HG03280 (cell line): ENCODE measurements at regions not wholly inside any gene's neighbourhood (a gene's known extent, or its start where the extent isn't known, plus 50 kb on each side); places are given as distances from the start of the nearest gene placed in this dataset.

ENCODE experiments used
- ATAC-seq: cut with Tn5 transposase; IDR thresholded peaks from one replicate; pipeline ENCODE4 v1.9.1; 2021; ENCODE audit warnings: mild to moderate bottlenecking, moderate library complexity; ENCODE audit not compliant: unreplicated experiment

DNA sequence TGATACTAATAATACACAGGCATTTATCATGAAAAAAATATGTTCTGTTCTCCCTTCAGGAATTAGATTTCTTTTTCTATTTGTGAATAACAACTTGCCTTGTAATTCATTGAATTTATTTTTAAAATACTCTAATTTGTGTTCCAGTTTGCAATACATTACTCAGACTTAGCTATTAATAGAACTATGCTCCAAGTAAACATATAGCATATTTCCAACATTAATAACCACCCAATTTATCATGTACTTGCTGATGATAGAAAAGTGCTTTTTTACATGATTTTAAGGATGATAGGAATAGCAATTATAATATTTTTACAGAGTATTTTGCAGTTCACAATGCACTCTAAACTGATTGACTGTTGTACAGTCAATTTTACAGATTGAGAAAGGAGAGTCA is 338.8 kb upstream of the SEMA3D start:
- ATAC-seq = no peak

DNA sequence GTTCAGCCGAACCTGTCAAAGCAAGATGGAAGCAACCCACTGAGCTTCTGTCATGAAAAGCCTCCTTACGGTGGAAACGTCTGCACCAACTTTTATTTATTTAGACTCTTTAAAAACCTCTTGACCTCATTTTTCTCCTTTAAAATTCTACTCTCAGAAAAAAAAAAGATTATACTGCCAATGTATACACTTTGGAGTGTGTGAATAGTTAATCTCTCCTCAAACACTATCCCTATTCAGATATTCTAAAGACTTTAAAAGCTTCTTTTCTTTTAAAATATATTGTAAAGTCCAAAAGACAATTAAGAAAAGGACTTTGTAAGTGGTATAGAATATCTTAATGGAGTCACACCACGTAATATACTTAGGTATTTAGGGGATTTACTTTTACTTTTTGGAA is 335.2 kb upstream of the SEMA3D start:
- ATAC-seq = no peak

DNA sequence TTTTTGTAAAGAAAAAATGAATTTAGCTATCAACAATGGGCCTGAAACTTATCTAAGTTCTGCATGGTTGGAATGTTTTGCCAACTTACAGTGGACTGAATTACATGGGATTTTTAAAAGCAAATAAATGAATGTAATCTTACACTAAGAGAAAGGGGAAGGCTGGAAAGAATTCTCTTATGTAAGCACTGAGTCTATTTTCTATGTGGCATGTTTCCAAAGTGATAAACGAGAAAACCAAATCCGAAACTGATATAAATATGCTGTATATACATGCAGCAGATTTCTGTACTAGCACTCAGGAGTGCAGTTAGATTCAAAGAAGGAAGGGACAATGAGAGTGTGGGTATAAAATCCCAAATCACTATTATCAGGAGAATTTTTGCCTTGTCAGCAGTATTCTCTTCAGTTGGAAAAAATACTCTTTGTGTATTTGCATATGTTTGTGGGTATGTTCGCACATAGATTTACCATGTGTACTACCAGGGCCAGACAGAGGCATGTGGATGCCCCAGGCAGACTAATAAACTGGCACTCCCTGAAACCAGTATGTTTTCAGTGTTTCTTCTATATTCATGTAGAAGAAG is 334.3 kb upstream of the SEMA3D start:
- no peak for ATAC-seq

DNA sequence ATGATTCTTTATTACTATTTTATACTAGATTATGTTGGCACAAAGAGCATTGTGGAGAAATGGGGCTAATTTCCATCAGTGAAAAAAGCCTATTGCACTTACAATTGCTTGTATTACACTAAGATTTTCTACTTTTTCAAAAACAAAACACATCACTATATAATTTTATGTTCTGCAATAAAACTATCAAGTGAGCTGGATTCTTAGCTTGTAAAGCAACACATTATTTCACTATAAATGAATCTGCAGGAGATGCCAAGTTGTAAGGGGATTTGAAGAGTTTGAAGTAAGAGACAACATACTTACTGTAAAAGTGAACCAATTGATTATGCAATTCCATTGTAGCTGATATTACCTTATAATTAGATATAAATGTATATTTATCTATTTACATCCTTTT is 333.3 kb upstream of the SEMA3D start:
- ATAC-seq = no peak

DNA sequence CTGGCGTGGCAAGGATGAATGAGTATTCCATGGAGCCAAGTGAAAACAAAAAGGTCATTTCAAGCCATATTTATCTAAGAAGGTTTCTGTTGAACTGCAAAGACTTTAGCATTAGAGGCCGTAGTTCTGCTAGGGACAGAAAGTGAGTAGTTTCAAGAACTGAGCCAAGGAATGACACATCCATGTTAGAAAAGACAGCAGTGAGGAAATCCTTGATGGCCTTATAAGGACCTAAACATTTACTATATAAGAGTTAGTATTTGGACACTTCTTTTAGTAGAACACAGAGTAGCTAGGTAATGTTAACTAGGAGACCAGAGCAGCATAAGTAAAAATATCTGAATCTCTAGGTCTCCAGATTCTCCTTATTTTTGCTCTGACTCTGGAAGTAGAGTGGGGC is 329.8 kb upstream of the SEMA3D start:
- ATAC-seq = no peak

DNA sequence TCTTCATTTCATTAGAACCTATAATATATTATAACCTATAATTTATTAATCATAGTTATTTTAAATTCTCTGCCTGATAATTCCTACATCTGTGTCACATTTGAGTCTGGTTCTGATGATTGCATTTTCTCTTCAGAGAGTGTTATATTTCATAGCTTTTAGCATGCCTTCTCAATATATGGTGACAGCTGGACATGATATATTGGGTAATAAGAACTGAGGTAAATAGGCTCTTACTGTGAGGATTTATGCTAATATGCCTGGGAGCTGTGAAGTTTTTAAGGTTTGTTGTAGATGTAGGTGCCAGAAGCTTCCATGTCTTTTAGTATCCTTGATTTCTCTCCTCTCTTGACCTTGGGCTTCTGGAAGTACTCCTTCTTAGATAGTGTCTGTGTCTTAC is 325.9 kb upstream of the SEMA3D start:
- no peak for ATAC-seq

DNA sequence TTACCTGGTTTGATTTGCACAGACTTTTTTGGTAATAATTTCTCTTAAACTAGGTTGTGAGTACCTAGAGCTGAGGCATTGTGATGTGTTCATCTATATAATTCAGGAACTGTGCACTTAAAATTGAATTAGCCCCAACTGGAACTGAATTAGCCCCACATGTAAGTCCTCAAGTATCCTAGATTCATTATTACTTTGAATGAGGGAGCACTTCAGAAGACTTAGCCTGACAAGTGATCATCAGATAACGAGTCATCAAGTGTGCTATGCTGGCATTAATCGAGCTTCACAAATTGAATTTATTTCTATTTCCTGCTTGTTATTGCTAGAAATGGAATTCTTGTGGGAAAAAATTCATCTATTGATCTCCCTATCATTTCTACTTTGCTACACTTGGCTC is 323.4 kb upstream of the SEMA3D start:
- no peak for ATAC-seq

DNA sequence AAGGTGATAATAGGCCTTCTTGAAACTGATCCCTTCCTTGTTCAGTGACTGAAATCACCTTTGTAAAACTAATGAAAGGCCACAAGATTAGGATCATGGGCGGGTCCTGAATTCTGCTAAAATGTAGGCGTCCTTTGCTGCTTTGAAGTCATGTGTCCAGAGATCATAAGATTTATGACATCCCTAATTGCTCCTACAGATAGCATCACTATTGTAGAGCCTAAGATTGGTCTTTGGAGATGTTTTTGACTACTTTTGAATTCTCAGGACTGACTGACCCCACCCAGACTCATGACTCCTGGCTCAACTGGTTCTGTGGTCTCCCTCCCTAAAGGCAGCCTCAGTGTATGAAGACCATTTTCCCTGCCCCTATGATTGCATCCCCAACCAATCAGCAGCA is 322.6 kb upstream of the SEMA3D start:
- ATAC-seq = no peak

DNA sequence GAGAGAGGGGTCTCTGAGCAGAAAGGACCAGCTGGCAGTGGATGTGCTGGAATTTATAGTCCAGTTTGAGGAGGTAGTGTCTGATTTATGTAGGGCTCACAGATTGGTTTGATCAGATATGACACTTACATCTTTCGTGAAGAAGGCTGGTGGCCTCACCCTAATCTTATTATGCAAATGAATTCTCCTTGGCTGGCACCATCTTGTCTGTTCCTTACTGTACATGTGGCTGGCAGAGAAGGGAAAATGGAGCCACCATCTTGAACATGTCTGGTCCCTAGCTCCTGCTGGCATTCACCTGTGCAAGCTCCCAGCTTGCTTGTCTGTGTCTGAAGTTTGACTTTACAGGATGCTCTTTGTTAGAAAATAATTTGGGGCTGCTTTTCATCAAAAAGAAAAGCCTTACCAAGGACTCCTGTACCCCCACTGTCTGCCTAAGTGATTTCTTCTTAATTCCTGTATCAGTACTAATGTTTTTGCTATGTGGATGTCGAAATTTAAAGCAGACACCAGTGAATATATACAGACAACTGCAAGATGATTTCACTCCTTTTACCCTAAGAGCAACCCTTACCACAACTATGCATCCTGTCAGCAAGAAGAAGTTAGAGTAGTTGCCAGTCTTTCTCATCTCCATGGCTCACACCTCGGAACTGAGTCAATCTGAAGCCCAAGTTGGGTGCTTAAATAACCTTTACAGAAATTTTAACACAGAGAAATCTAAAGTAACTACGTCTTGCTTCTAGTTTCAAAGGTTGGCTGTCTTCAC is 322.0 kb upstream of the SEMA3D start:
- ATAC-seq = no peak

DNA sequence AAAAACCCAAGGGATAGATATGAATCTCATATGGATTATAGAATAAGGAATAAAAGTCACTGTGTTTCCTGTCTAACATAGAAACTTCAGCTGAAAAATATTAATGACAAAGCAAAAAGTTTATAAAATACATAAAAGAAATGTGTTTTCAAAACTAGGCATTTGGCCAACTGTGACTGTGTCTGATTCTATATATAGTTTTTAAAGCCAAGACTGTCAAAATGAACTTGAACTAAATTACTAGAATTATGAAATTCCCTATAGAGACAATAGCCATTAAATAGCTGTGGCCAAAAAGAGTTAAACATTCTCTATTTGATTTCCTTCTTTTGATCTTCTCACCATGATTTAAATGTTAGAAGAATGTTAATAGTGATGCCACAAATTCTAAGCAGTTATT is 311.2 kb upstream of the SEMA3D start:
- ATAC-seq = no peak

DNA sequence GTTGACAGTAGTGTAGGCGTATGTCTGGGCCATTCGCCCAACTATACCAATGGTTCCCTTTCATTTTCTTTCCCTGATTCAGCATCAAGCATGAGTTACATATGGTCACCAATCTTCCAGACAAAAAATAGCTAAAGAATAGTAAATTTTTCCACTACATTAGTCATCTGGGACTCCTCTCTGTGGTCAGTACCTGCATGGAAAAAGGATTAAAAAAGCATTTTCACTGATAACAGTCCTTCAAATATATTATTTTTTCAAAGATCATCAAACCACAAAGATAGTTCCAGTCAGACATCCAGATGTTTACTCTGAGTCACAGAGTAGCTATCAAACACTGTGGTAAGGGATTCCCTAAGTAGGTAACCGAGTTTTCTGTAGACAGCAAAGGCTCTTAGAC is 302.6 kb upstream of the SEMA3D start:
- ATAC-seq = no peak

DNA sequence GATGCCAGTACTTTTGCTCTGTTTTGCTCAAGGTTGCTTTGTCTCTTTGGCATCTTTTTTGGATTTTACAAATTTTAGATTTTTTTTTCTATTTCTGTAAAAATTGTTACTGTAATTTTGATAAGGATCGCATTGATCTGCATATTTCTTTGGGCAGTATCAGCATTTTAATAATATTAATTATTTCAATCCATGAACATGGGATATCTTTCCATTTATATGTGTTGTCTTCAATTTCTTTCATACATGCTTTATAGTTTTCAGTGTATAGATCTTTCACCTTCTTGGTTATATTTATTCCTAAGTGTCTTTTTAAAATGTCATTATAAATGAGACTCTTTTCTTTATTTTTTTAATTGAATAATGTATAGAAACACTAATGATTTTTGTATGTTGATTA is 301.6 kb upstream of the SEMA3D start:
- ATAC-seq = no peak

DNA sequence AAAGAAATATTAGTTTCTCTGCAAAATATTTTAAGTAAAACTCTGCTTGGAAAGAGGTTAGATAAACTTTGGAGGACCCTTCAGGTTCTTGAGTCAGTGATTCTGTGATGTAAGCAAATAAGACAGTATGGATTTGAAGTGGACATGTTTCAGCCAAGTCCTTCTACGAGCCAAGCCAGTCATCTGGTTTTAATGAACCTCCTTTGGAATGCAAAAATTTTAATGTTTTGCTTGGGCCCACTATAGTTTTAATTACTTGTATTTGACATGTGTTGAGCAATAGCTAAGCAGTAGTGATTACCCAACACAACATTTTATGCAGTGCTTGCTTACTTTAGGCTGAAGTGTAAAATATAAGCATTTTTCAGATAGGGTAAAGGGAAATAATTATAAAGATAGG is 296.3 kb upstream of the SEMA3D start:
- ATAC-seq = no peak

DNA sequence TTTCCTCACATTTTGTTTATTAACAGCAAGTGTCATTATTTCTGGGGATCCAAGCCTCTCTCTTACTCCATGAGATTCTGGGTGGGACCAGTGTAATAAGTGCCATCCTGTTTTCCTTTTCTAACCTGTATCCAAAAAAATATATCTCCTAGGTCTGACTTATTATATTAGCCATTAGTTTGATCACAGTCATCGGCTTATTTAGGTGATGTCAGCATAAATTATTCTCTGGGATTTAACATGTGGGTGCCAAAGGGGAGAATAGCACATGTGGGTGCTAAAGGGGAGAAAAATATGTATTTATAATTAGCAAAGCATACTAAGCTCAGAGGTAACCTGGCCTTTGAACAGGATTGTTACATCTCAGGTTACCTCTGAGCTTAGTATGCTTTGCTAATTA is 293.8 kb upstream of the SEMA3D start:
- ATAC-seq = no peak

DNA sequence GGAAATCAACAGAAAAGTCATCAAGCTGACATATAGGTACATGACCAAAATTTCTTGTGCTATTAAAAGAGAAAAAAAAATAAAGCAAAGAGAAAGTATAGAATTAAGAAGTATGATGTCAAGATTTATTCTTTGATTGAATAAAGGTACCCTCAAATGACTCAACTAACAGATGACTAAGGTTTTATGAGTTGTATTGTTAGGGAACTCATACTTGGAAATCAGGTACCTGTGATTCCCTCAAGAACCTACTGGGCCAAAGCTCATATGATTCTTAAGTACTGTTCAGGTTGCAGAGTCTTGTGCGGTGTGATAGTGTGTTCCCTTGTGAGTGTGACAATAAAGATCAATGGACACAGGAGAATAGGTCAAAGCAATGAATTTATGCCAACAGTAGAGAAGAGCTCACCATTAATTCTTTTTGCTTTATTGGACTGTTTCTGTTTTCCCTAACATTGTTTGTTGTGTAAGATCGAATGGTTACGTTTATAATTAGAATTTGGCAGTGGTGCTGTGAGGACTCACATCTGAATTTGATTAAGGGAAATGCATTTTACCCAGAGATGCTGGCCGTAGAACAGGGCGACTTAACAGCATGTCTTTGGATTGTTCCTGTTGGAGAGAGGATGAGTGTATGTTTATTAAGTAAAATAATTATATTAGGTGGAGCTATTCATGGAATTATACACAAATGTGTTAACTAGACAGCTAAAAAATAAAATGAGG is 293.2 kb upstream of the SEMA3D start:
- ATAC-seq = no peak

DNA sequence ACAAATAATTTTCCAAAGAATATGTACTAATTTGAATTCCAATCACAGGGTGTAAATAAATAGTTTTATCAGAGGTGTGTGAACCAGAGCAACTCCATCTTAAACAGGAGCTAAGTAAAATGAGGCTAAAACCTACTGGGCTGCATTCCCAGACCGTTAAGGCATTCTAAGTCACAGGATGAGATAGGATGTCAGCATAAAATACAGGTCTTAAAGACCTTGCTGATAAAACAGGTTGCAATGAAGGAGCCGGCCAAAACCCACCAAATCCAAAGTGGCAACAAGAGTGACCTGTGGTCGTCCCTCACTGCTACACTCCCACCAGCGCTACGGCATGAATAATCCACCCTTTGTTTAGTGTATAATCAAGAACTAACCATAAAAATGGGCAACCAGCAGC is 291.7 kb upstream of the SEMA3D start:
- ATAC-seq = no peak

DNA sequence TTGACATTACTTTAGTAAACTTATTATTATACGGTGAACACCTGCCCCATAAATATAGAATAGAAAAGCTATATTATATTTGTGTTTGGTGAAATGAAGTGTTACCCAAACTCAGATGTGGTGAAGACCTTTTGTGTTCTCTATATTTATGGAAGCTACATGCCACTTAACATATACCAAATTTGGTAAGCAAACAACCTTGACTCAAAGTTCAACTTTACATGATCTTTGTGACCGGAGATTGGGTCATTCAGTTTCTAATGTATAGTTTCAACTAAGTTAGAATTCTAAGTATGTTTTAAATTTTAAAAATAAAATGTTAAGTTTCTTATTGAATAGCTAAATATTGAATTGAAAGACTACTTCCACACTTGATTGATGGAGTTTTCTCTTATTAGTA is 288.6 kb upstream of the SEMA3D start:
- no peak for ATAC-seq

DNA sequence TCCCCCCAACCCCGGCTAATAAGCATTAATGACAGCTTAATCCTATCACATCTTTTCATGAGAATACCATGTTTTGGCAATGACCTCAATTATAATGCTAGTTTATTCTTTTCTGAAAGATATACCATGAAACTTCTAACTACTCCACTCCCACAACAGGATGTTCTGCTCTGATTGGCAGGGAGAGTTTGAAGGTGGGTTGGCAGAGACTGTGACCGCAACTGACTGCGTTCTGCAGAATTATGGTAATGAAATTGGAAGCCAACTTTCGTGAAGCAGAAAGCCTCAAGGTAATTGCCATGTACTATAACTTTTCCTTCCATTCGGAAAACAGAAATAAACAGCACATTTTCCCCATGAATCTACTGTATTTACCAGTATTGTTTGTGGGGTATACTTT is 288.2 kb upstream of the SEMA3D start:
- no peak for ATAC-seq

DNA sequence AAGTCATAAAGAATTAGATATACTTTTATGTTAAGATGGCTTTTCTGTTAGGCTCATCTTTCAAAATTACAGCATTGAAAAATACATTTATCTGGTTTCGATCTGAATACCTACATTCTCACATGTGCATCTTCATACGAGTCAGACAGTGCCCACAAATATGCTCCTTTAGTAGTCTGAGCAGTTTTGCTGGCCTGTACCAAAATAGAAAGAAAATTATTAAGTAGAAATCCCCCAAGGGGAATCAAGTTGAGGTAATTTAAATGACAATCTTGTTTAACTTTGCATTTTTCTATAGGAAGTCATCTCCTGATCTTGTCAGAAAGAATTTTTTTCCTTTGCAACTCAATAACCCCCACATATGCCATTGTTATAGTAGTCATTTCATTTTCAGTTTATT is 287.4 kb upstream of the SEMA3D start:
- ATAC-seq = peak; percentile 71

DNA sequence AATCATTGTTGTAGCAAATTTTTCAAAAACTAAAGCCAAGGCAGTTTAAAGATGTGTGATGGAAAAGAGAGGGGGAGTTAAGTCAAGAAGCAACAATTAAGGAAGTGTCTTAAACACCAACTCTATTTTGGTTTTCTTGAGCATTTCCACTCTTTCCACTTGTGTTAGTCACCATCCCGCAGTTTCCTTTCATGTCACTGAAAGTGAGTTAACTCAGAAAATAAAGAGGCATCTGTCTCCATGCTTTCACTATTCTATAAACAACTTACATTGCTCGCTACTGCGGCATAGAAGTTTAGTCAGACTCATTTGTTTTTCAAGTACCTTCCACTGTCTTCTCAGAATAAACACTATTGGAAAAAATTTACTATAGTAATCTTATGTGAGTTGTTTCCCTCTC is 284.9 kb upstream of the SEMA3D start:
- ATAC-seq = no peak

DNA sequence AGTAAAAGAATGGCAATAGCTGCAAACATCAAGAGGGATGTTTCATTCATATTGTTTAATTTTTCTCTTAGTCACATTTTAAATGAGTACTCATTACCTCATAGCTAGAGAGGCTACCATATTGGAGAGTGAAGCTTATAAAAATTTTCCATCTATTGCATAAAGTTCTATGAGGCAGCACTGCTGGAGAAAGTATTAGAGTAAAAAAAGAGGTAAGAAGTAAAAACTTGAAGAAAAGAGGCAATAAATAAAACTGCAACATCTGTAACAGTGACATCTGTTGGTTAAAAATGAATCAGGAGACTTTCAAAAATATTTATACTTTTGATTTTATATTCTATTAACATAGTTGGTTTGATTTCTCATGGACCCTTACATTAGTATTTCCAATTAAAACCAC is 284.5 kb upstream of the SEMA3D start:
- ATAC-seq = no peak

DNA sequence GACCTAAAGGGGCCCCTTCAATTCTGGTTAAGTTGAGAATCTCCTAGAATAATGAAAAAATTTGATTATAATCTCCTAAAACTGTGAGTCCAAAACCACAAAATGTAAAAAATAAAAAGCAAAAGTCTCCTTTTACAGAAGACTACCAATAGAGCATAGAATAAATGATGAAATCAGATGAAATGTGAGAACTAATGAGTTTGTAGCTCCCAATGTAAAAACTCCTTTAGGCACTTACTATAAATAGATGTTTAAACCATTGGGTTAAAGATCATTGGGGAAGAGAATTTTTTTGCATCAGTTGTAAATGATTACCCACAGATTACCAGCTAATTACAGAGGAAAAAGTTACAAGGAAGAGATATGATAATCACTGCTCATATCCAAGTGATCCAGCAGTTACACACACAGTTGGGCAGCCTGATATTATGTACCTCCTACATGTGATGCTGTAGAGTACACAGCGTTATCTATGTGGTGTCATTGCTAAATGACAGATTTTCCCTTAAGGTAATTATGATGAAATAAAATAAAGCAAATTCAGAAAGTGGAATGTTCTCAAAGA is 282.7 kb upstream of the SEMA3D start:
- ATAC-seq = no peak
